ENCODE measurements at regions not wholly inside any gene's neighbourhood (a gene's known extent, or its start where the extent isn't known, plus 50 kb on each side); places are given as distances from the start of the nearest gene placed in this dataset.

- TF ChIP-seq, protein P1, sequence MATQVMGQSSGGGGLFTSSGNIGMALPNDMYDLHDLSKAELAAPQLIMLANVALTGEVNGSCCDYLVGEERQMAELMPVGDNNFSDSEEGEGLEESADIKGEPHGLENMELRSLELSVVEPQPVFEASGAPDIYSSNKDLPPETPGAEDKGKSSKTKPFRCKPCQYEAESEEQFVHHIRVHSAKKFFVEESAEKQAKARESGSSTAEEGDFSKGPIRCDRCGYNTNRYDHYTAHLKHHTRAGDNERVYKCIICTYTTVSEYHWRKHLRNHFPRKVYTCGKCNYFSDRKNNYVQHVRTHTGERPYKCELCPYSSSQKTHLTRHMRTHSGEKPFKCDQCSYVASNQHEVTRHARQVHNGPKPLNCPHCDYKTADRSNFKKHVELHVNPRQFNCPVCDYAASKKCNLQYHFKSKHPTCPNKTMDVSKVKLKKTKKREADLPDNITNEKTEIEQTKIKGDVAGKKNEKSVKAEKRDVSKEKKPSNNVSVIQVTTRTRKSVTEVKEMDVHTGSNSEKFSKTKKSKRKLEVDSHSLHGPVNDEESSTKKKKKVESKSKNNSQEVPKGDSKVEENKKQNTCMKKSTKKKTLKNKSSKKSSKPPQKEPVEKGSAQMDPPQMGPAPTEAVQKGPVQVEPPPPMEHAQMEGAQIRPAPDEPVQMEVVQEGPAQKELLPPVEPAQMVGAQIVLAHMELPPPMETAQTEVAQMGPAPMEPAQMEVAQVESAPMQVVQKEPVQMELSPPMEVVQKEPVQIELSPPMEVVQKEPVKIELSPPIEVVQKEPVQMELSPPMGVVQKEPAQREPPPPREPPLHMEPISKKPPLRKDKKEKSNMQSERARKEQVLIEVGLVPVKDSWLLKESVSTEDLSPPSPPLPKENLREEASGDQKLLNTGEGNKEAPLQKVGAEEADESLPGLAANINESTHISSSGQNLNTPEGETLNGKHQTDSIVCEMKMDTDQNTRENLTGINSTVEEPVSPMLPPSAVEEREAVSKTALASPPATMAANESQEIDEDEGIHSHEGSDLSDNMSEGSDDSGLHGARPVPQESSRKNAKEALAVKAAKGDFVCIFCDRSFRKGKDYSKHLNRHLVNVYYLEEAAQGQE (IDR thresholded peaks at IDR 0.05; ENCODE audit: low read depth, low read length): no peak
- TF ChIP-seq RAD21 (IDR thresholded peaks at IDR 0.05; ENCODE audit: low read length): no peak
- TF ChIP-seq CTCF (IDR thresholded peaks at IDR 0.05): no peak
These were observed 98.4 kb upstream of the PREP start for GRCh38 chr6:105501246-105501645.
